Lung (tissue), 11 donors: ENCODE measurements at regions not wholly inside any gene's neighbourhood (a gene's known extent, or its start where the extent isn't known, plus 50 kb on each side); places are given as distances from the start of the nearest gene placed in this dataset.

Experiments used
- ATAC-seq: fragments of 200-7000 bp; cut with Tn5 transposase; one replicate; pipeline ENCODE4 v1.9.1; 2020; ENCODE audit warnings: moderate number of reproducible peaks; ENCODE audit not compliant: insufficient read depth, low FRiP score
- DNase-seq, 3 donors: peaks; one replicate each; pipeline ENCODE4 v3.0.0-alpha.2; 2013 to 2017
- H3K27ac ChIP-seq, 2 donors: one replicate each; pipeline ENCODE4 v1.5.1; 2013; ENCODE audit warnings: mild to moderate bottlenecking in 2 of 2, moderate library complexity in 2 of 2, control low read depth in 1 of 2, inconsistent platforms in 1 of 2, low read depth in 1 of 2, low read length in 1 of 2
- H3K27me3 ChIP-seq, 3 donors: one replicate each; pipeline ENCODE4 v1.5.1; 2013; ENCODE audit warnings: low read length in 2 of 3; ENCODE audit not compliant: control insufficient read depth in 3 of 3, insufficient read depth in 3 of 3
- H3K36me3 ChIP-seq, 4 donors: one replicate each; pipeline ENCODE4 v1.5.1; 2013; ENCODE audit warnings: low read length in 4 of 4, mild to moderate bottlenecking in 1 of 4, moderate library complexity in 1 of 4; ENCODE audit not compliant: control insufficient read depth in 4 of 4, insufficient read depth in 4 of 4
- H3K4me1 ChIP-seq, 5 donors: one replicate each; pipeline ENCODE4 v1.5.1; 2013; ENCODE audit warnings: low read length in 5 of 5, mild to moderate bottlenecking in 2 of 5, moderate library complexity in 1 of 5; ENCODE audit not compliant: control insufficient read depth in 5 of 5, insufficient read depth in 5 of 5
- H3K4me3 ChIP-seq: one replicate; pipeline ENCODE4 v1.5.1; 2013; ENCODE audit warnings: mild to moderate bottlenecking, control low read depth, moderate library complexity
- H3K9ac ChIP-seq, 2 donors: one replicate each; pipeline ENCODE4 v1.5.1; 2013; ENCODE audit warnings: low read length in 2 of 2, control low read depth in 1 of 2; ENCODE audit not compliant: insufficient read depth in 1 of 2
- H3K9me3 ChIP-seq, 4 donors: one replicate each; pipeline ENCODE4 v1.5.1; 2013; ENCODE audit warnings: low read length in 3 of 4, mild to moderate bottlenecking in 1 of 4, moderate library complexity in 1 of 4; ENCODE audit not compliant: control insufficient read depth in 4 of 4, insufficient read depth in 3 of 4
- WGBS, 2 donors: extraction: QIAGEN DNeasy Blood & Tissue Kit; methylation state at CpG; one replicate each; pipeline ENCODE4 v1.1.7; 2013; 5-methylcytosine and 5-hydroxymethylcytosine counted together
- TF ChIP-seq, protein P1 (sequence below): IDR thresholded peaks from 2 replicates; pipeline ENCODE4 v1.5.1; 2012; ENCODE audit warnings: mild to moderate bottlenecking; ENCODE audit errors: control extremely low read depth, extremely low read depth
- donor health status: control.
- donor health status: control.
- donor health status: Bipolar disorder and iron deficiency.
- donor health status: healthy.
- donor health status: DM: yes; HTN: yes; CAD: no.

DNA sequence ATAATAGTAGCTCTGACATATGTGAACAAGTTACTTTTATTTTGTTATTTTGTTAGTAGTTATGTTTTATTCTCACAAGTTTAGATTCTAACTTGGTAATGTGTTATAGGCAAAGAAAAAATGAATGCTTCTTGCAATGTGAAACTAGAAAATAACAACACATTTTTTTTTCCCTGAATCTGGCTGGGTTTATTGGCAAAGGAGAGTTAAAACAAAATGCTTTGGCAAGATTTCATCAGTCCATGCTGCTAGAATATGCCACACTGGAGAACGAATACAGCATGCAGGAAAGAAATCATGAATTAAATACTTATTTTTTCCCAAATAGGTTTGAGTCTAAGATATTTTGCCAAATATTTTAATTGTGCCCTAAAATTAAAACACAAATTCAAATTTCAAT lies 1048.1 kb upstream of the ACO1 start:
- Histone ChIP-seq H3K9me3 (no peaks in the 10 kb centered on the region), H3K36me3 (no peaks in the 10 kb centered on the region), H3K27me3 (no peaks in the 10 kb centered on the region), H3K27ac (no peak overlapping the region), H3K4me3 (no peak overlapping the region), H3K4me1 (peaks cover 0 to 11% (median 5%) of the 10 kb centered on the region in 5 donors), H3K9ac (no peak overlapping the region)
- WGBS, 2 donors = 39 to 64% methylated on average over 1 of the region's 1 CpG
- DNase-seq (peak in 2 of 3 donors; percentile 79 to 82), ATAC-seq (no peak)
- TF ChIP-seq, protein P1, sequence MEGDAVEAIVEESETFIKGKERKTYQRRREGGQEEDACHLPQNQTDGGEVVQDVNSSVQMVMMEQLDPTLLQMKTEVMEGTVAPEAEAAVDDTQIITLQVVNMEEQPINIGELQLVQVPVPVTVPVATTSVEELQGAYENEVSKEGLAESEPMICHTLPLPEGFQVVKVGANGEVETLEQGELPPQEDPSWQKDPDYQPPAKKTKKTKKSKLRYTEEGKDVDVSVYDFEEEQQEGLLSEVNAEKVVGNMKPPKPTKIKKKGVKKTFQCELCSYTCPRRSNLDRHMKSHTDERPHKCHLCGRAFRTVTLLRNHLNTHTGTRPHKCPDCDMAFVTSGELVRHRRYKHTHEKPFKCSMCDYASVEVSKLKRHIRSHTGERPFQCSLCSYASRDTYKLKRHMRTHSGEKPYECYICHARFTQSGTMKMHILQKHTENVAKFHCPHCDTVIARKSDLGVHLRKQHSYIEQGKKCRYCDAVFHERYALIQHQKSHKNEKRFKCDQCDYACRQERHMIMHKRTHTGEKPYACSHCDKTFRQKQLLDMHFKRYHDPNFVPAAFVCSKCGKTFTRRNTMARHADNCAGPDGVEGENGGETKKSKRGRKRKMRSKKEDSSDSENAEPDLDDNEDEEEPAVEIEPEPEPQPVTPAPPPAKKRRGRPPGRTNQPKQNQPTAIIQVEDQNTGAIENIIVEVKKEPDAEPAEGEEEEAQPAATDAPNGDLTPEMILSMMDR = no peak

DNA sequence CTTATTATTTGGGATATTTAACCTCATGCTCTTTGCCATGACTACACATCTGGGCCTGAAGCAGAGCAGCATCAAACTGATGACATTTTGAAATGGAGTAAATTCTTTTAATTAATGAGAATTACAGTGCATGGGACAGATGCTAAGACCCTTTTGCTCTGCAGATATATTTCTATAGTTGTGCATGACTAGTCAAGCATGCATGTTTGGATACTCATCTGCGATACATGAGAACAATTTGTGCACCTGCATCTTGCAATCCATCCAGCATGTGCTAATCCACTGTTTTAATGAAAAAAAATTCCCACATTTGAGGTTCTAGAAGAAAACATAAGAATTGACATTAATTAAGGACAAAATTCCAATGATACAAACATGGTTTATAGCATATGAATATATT lies 1047.6 kb upstream of the ACO1 start:
- Histone ChIP-seq H3K27ac (no peak overlapping the region), H3K4me3 (no peak overlapping the region), H3K9ac (no peak overlapping the region), H3K27me3 (no peaks in the 10 kb centered on the region), H3K9me3 (no peaks in the 10 kb centered on the region), H3K36me3 (no peaks in the 10 kb centered on the region), H3K4me1 (peaks cover 0 to 11% (median 5%) of the 10 kb centered on the region in 5 donors)
- TF ChIP-seq, protein P1 = no peak
- 90 to 92% methylated on average over 1 of the region's 1 CpG for WGBS, 2 donors
- no peak for DNase-seq
- no peak for ATAC-seq

DNA sequence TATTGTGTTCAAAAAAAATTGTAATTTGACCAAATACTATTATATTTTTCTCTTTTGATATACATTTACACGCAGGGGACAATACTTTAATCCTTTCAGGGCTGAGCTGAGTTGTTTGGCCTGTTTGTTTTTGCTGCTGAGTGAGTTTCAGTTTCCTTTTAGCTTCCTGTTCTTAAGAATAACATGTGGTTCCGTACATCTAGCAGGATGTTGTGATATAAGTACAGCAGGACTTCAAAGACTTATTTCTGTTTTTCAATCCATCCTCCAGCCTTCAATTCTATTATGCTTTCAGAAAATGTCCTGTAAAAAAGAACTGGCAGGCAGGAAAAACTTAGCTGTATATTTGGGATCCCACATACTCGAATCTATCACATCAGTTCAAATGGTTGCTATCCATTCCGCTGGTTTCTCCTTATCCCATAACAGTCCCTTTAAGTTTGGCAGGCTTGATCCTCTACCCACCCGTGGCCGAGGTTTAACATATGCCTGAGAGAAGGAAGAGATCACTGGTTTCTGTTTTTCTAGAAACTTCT lies 1037.3 kb upstream of the ACO1 start:
- DNase-seq (peak in 2 of 3 donors; percentile 80 to 85), ATAC-seq (peak; percentile 77)
- no peaks in the 10 kb centered on the region for H3K36me3 ChIP-seq
- no peaks in the 10 kb centered on the region for H3K9me3 ChIP-seq
- H3K4me1 ChIP-seq = no peaks in the 10 kb centered on the region
- no peak overlapping the region for H3K4me3 ChIP-seq
- H3K27ac ChIP-seq = peak overlapping the region in 1 of 2 donors; percentile 13
- no peaks in the 10 kb centered on the region for H3K27me3 ChIP-seq
- H3K9ac ChIP-seq = peak overlapping the region in 1 of 2 donors; percentile 67
- WGBS, 2 donors = 37 to 39% methylated on average over 6 of the region's 6 CpGs
- TF ChIP-seq, protein P1 = no peak
